ENCODE measurements at regions not wholly inside any gene's neighbourhood (a gene's known extent, or its start where the extent isn't known, plus 50 kb on each side); places are given as distances from the start of the nearest gene placed in this dataset.
A peak's percentile ranks its signal among the peaks of the same experiment; 100 is the strongest.

DNA sequence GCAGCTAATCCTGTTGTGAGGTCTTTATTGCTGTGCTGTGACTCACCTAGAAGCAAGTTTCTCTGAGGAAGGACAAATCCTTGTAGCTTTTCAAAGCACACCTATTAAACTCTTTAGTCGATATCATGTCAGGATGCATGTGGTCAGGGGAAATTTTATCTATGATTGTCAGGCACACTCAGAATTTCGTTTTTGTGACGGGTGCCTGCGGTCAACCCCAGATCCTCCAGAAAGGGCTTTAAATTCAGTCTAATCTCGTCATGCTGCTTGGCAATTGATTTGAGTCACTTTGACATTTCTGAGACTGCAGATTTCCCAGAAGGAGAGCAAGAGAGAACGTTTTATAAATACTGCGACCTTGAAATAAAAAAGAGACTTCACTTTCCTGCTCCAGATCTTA, 316.9 kb downstream of the FGF9 start (continued):
- TF ChIP-seq, protein P1, sequence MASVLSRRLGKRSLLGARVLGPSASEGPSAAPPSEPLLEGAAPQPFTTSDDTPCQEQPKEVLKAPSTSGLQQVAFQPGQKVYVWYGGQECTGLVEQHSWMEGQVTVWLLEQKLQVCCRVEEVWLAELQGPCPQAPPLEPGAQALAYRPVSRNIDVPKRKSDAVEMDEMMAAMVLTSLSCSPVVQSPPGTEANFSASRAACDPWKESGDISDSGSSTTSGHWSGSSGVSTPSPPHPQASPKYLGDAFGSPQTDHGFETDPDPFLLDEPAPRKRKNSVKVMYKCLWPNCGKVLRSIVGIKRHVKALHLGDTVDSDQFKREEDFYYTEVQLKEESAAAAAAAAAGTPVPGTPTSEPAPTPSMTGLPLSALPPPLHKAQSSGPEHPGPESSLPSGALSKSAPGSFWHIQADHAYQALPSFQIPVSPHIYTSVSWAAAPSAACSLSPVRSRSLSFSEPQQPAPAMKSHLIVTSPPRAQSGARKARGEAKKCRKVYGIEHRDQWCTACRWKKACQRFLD (CRISPR knock-in tag; IDR thresholded peaks at IDR 0.05): peak; percentile 46; the same call in 1 of the 2 replicates
- TF ChIP-seq MYBL2 (IDR thresholded peaks at IDR 0.05; ENCODE audit: low read depth) (no peak), MYBL2 (CRISPR knock-in tag; IDR thresholded peaks at IDR 0.05; ENCODE audit: borderline replicate concordance) (no peak), KLF6 (CRISPR knock-in tag; IDR thresholded peaks at IDR 0.05; ENCODE audit: borderline replicate concordance) (no peak), SMAD4 (CRISPR knock-in tag; conservative IDR thresholded peaks at IDR 0.05) (no peak; the same call in 1 of the 2 replicates), FOXM1 (IDR thresholded peaks at IDR 0.05; ENCODE audit: low read depth) (no peak), FOXM1 (CRISPR knock-in tag; IDR thresholded peaks at IDR 0.05; ENCODE audit: low read depth) (no peak), SRSF7 (optimal IDR thresholded peaks at IDR 0.05; ENCODE audit: low read depth, low read length) (no peak), ZNF324 (CRISPR knock-in tag; IDR thresholded peaks at IDR 0.05) (no peak), ZNF232 (CRISPR knock-in tag; IDR thresholded peaks at IDR 0.05) (no peak), ELF4 (CRISPR knock-in tag; IDR thresholded peaks at IDR 0.05) (no peak), BMI1 (IDR thresholded peaks at IDR 0.05; ENCODE audit: low read length) (no peak), PML (IDR thresholded peaks at IDR 0.05; ENCODE audit: low read length) (peak; percentile 63; the same call in 1 of the 2 replicates), ZNF436 (CRISPR knock-in tag; IDR thresholded peaks at IDR 0.05) (no peak), CEBPB (tag; IDR thresholded peaks at IDR 0.05) (no peak), ZNF24 (IDR thresholded peaks at IDR 0.05) (no peak), BHLHE40 (IDR thresholded peaks at IDR 0.05; ENCODE audit: low read length) (peak; percentile 88), CBX2 (IDR thresholded peaks at IDR 0.05; ENCODE audit: insufficient read depth, low read length, poor library complexity, severe bottlenecking) (no peak), SMAD3 (CRISPR knock-in tag; conservative IDR thresholded peaks at IDR 0.05) (no peak), CBFA2T2 (conservative IDR thresholded peaks at IDR 0.05) (peak; percentile 87), MAZ (CRISPR knock-in tag; conservative IDR thresholded peaks at IDR 0.05 in 1 of 2, IDR thresholded peaks at IDR 0.05 in 1 of 2) (no peak)
- TF ChIP-seq, protein P2, sequence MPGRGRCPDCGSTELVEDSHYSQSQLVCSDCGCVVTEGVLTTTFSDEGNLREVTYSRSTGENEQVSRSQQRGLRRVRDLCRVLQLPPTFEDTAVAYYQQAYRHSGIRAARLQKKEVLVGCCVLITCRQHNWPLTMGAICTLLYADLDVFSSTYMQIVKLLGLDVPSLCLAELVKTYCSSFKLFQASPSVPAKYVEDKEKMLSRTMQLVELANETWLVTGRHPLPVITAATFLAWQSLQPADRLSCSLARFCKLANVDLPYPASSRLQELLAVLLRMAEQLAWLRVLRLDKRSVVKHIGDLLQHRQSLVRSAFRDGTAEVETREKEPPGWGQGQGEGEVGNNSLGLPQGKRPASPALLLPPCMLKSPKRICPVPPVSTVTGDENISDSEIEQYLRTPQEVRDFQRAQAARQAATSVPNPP (IDR thresholded peaks at IDR 0.05; ENCODE audit: borderline replicate concordance, insufficient read depth, insufficient read length): no peak
- TF ChIP-seq, protein P3, sequence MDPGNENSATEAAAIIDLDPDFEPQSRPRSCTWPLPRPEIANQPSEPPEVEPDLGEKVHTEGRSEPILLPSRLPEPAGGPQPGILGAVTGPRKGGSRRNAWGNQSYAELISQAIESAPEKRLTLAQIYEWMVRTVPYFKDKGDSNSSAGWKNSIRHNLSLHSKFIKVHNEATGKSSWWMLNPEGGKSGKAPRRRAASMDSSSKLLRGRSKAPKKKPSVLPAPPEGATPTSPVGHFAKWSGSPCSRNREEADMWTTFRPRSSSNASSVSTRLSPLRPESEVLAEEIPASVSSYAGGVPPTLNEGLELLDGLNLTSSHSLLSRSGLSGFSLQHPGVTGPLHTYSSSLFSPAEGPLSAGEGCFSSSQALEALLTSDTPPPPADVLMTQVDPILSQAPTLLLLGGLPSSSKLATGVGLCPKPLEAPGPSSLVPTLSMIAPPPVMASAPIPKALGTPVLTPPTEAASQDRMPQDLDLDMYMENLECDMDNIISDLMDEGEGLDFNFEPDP (CRISPR knock-in tag; IDR thresholded peaks at IDR 0.05): no peak
- TF ChIP-seq, protein P4, sequence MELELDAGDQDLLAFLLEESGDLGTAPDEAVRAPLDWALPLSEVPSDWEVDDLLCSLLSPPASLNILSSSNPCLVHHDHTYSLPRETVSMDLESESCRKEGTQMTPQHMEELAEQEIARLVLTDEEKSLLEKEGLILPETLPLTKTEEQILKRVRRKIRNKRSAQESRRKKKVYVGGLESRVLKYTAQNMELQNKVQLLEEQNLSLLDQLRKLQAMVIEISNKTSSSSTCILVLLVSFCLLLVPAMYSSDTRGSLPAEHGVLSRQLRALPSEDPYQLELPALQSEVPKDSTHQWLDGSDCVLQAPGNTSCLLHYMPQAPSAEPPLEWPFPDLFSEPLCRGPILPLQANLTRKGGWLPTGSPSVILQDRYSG (tag; conservative IDR thresholded peaks at IDR 0.05; ENCODE audit: low read depth): no peak
- TF ChIP-seq, protein P5, sequence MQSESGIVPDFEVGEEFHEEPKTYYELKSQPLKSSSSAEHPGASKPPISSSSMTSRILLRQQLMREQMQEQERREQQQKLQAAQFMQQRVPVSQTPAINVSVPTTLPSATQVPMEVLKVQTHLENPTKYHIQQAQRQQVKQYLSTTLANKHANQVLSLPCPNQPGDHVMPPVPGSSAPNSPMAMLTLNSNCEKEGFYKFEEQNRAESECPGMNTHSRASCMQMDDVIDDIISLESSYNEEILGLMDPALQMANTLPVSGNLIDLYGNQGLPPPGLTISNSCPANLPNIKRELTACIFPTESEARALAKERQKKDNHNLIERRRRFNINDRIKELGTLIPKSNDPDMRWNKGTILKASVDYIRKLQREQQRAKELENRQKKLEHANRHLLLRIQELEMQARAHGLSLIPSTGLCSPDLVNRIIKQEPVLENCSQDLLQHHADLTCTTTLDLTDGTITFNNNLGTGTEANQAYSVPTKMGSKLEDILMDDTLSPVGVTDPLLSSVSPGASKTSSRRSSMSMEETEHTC (IDR thresholded peaks at IDR 0.05): no peak
